Fibroblast of lung (primary cell): ENCODE measurements at regions not wholly inside any gene's neighbourhood (a gene's known extent, or its start where the extent isn't known, plus 50 kb on each side); places are given as distances from the start of the nearest gene placed in this dataset.

Experiments
- CTCF ChIP-seq, 2 donors: IDR thresholded peaks in 1 of 2; conservative IDR thresholded peaks in 1 of 2; 1 replicate in 1 of 2; 2 replicates in 1 of 2; pipeline ENCODE4 v1.5.1; 2011 to 2012; ENCODE audit warnings: low read length in 2 of 2, control low read depth in 1 of 2, inconsistent platforms in 1 of 2, low read depth in 1 of 2, mild to moderate bottlenecking in 1 of 2
- EZH2 ChIP-seq: IDR thresholded peaks from 2 replicates; pipeline ENCODE4 v1.5.1; 2012; ENCODE audit warnings: low read length, control low read depth, mild to moderate bottlenecking; ENCODE audit errors: missing control alignments

DNA sequence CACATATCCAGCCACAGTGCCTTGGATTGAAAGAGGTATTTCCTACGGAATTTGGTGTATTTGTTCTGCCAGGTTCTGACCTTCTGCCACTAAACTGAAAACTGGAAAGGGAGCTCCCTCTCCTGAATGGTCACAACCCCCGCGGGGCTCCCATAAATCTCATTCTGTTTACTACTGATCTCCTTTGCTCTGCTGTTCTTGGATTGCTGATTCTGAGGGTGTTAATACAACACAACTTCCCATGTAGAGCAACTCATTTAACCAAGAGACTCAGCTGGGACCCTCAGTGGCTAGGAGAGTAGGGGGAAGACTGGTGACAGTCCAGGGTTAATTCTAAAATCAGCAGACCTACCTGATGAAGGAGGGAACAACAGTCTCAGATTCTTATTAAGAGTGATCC is 662.9 kb downstream of the INHBA start:
- no peak for TF ChIP-seq CTCF (conservative IDR thresholded peaks at IDR 0.05 in 1 of 2, IDR thresholded peaks at IDR 0.05 in 1 of 2; ENCODE audit: low read depth in 1 of 2, low read length in 2 of 2)
- no peak for TF ChIP-seq EZH2
